Inflammatory macrophage (primary cell): ENCODE measurements at regions not wholly inside any gene's neighbourhood (a gene's known extent, or its start where the extent isn't known, plus 50 kb on each side); places are given as distances from the start of the nearest gene placed in this dataset.
"Not testable (repeated sequence)": the region's sequence is repeated elsewhere in the genome, so short reads cannot be mapped to it uniquely, and the experiment has no call there.

Experiments used
- DNase-seq, 2 donors: peaks; one replicate each; pipeline ENCODE4 v3.0.0-alpha.2; 2020 to 2022

DNA sequence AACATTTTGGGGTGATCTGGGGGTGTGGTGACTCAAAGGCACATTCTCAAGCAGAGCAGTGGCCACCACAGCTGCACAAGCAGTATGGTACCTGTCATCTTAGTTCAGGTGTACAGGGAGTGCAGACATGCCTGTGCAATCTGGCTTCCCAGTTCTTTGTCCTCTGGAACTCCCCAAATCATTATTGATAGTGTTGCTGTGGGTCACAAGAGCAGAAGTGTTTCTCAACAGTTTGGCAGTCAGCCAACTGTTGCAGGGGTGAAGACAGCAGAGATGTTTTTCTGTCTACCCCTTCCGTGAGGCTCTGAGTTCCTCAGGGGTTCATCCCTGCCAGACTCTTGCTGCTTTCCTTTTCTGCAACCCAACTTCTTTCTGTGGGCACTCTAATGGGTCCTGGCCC is 206.5 kb upstream of the ZSWIM2 start:
- DNase-seq = peak in 1 of 2 donors; percentile 1

DNA sequence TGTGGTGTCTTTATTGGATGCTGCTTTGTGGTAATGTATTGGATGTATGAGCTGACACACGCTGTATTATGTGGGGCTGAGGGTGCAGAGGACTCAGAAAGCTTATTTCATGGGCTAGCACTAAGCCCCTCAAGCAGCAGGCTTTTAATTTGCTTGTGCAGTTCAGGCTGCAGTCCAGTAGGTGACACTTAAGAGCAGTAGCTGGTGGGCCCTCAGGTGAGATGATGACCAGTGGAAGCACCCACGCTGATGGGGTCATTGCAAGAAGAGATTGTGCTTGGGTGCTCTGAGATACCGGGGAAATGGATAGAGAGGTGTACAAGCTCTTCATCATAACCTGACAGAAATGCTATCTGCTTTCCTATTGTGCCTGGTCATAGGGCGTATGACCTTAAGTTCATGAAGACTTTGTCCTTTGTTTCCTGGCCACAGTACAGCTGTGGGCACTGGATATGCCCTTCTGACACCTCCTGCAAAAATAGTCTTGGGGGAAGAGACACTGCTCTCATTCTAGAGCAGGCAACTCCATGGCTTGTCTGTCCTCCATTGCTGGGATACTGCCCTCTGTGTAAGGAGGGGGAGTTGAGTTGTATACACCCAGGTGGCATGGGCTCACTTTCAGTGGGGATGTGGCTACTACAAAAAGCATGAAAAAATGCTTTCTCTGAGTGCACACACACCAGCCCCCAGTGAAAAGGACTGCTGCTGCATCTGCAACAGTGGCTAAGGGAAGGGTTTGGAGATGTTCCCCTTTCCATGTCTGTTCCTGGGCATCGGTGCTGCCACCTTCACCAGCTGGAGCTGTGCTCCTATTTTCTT is 205.7 kb upstream of the ZSWIM2 start:
- DNase-seq = no peak

DNA sequence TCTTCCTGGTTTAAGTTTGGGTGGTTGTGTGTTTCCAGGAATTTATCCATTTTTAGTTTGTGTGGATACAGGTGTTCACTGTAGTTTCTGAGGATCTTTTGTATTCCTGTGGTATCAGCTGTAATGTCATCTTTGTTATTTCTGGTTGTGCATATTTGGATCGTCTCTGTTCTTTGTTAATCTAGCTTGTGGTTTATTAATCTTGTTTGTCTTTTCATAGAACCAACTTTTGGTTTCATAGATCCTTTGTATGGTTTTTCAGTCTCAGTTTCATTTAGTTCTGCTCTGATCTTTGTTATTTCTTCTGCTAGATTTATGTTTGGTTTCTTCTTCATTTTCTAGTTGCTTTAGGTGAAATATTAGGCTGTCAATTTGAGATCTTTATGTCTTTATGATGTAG is 202.4 kb upstream of the ZSWIM2 start:
- no peak for DNase-seq

DNA sequence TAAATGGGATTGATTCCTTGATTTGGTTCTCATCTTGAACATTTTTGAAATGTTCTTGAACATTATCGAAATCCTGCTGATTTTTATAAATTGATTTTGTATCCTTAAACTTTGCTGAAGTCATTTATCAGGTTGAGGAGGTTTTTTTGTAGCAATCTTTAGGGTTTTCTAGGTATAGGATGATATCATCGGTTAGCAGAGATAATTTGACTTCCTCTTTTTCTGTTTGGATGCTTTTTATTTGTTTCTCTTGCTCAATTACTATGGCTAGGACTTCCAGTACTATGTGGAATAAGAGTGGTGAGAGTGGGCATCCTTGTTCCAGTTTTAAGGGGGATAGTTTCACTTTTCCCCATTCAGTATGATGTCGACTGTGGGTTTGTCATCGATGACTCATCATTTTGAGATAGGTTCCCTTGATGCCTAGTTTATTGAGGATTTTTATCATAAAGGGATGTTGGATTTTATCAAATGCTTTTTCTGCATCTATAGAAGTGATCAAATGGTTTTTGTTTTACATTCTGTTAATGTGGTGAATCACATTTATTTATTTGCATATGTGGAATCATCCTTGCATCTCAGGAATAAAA is 201.5 kb upstream of the ZSWIM2 start:
- DNase-seq = no peak

DNA sequence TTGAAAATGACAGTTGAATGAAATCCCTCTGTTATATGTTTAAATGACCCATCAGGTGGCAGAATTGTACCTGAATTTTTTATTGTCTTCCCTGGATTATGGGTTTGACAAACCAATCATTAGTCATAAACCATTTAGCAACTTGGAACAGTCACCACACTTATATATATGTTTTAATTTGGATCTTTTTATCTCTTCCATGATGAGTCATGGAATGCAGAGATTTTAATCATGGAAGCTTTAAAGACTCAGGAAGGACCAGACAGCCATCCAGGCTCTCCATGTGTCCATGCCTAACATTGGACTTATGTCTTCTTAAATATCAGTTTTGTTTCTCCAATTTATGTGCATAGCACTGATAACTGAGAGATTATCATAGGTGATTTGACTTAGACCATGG is 188.3 kb upstream of the ZSWIM2 start:
- no peak for DNase-seq

DNA sequence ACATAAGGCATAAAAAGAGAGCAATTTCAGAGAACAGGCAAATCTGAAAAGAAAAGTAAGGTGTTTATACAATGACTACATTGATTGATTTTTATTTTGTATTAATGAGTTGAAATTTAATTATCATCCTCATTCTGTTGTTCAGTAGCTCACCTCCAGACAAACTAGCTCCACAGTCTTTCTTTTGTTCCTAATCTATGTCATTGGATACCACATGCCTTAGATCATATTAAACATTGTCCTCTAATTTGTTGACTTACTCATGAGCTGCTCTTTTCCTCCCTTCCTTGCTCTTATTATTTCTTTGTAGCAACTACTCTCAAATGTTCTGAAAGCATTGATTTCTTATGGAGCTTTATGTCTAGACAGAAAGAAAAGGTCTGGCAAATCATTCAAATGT is 185.5 kb upstream of the ZSWIM2 start:
- DNase-seq = no peak

DNA sequence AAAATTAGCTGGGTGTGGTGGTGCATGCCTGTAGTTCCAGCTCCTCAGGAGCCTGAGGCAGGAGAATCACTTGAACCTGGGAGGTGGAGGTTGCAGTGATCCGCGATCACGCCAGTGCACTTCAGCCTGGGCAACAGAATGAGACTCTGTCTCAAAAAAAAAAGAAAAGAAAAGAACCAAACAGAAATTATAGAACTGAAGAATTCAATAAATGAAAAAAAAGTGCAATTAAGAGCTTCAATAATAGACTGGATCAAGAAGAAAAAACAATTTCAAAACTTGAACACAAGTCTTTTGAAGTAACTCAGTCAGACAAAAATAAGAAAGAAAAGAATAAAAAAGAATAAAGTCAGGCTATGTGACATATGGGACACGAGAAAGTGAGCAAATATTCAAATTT is 175.8 kb upstream of the ZSWIM2 start:
- DNase-seq = no peak

DNA sequence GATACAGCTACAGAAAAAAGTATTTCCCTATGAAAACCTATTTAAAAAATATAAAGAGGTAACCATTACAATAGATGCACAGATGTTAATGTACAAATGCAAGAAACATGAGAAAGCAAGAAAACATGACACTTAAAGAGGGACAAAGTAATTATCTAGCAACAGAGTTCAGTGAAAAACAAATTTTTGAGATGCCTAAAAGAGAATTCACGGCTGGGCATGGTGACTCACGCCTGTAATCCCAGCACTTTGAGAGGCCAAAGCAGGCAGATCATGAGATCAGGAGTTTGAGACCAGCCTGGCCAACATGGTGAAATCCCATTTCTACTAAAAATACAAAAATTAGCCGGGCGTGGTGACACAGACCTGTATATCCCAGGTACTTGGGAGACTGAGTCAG is 175.0 kb upstream of the ZSWIM2 start:
- DNase-seq = not testable (repeated sequence)

DNA sequence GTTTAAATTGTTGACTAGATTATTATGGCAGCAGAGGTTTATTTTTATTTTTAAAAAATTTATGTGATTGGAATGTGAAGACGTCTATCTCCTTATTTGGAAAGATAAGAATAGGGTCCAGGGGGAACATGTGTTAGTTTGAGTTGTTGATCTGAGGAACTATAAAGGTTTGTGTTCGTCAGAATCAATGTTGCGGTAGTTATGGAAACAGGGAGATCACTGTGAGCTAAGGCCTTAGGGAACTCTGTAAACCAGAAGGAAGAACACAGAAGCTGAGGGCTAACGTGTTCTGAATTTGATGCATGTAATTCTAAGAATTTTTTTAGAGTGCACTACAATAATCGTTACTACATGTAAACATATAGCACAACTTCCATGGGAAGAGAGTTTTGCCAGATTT is 168.5 kb upstream of the ZSWIM2 start:
- no peak for DNase-seq

DNA sequence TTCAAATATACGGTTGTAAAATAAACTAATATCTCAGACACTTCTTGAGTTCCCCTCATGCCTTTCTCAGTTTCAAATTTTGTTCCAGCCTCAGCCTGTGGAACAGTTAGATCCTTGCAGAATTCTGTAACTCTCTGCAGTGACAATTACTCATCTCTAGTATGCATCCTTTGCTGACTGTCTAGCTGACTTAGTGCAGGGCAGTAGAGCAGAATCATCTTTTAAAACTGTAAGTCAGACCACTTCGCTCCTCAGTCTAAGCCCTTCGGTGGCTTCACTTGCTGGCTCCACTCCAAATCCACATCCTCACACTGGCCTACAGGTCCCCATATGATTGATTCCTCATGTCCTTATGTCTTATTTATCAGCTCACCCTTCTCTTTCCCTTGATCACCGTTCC is 164.1 kb upstream of the ZSWIM2 start:
- DNase-seq = no peak

DNA sequence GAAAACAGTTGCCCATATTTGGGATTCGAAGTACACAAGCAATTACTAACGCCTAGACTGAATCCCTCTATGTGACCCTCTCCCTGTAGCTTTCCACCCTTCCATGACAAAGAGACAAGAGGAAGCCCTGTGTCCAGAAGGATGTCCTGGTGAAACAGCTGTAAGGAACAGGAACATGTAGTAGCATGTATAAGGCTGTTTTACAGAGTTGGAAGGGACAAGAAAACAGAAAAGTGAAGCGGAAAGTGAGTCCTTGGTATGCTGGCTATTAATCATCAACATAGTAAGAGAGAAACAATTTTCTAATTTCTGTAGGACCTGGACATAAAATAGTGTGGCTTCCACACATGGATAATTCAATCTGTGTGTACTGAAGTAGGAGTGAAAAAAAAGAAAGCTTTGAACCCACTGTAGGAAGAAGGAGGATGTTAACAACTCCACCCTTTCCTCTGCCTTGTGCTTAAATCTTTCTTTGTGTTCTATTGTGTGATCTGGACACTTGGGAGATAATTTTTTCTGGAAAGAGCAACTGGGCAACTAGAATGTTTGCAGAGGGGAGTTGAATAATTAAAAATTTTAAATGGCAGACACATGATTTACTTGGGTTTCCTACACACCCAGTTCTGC is 162.3 kb upstream of the ZSWIM2 start:
- no peak for DNase-seq

DNA sequence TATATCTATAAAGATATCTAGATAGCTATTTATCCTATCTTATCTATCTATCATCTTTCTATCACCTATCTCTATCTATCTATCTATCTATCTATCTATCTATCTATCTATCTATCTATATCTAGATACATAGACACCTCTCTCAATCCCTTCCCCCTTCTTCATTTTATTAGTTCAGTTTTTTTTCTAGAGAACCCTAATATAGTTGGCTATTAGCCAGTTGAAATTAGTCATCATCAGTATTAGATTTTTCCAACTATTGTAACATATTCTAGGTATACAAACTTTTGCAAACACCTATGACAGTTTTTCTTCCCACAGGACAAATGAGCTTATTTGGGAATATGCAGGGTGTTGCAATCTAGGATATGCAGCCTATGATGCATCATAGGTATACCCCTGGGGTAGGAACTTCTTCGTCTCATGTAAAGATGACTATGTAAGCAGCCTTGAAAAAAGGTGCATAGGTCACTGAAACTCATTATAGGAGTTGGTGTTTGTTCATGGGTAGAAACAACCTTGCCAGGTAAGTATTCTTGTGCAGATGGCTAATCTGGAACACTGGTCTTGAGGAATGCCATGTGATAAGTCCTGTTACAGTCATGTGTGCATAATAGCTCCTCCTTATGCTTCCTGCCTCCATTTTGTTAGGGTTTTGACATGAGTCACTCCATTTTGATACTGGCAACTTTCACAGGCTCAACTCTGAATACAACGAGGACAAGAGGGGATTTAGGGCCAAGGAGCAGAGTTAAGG is 160.7 kb upstream of the ZSWIM2 start:
- no peak for DNase-seq

DNA sequence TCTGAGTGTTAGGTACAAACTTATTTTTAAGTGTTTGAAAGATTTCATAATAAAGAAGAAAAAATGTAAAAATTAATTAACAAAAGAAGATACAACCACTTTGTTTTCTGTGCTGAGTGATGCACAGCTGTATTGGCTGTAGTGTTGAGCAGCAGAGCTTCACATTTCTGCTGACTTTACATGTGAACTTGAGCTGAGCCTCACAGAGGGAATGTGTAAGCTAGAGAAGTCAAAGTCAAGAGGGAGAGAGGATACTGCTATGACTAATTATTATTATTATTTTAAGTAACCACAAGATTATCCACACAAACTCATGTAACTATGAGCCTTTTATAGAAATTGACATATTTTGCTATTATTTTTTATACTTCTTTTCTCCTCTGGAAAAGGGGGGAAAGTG is 159.1 kb upstream of the ZSWIM2 start:
- DNase-seq = no peak

DNA sequence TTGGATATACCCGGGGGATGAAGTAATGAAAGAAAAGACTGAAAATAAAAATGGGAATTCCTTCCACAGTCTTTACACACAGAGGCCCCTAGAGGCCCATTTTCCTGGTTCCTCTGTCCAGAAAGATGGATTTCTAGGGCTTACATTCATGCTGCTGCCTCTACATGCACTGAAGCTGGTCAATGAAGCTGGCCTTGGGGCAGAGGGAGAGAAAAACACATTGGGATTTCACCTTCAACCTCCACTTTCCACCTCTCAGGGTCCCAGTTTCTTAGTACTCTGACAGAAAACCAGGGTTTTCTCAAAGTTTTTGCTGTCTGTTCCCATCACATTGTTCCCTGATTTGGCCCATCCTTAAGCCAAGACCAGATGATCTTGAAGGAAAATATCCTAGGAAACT is 154.6 kb upstream of the ZSWIM2 start:
- DNase-seq = no peak

DNA sequence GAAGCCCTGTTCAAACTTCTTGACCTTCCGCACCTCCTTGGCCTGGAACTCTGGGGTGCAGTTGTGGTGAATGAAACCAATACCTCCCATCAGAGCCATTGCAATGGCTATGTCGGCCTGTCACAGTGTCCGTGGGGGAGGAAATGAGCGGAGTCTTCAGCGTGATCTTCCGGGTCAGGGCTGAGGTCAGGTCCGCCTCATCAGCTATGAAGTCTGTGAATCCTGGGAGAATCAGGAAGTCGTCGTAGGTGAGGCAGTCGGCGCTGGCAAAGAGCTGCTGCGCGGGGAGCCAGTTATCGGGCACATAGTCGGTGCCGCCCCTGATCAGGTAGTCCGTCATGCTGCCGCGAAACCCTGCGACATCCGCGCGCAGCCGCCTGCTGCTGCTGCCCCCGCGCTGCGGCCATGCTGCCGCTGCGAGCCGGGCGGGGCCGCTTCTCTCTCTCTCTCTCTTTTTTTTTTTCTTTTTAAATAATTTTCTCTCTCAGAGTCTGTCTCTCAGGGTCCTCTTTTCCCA is 154.1 kb upstream of the ZSWIM2 start:
- no peak for DNase-seq

DNA sequence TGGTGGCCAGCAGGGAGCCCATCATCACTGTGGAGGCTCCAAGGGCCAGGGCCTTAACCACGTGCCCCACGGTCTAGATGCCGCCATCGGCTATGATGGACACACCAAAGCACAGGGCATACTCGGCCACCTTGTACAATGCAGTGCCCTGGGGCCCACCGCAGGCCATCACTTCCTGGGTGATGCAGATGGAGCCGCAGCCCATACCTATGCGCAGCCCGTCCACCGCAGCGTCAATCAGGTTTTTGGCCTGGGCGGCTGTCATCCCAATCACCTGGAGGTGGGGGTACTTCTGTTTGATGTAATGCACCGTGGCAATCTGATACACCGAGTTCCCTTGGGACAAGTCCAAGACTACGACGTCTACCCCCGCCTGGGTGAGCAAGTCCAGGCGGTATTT is 153.3 kb upstream of the ZSWIM2 start:
- no peak for DNase-seq

DNA sequence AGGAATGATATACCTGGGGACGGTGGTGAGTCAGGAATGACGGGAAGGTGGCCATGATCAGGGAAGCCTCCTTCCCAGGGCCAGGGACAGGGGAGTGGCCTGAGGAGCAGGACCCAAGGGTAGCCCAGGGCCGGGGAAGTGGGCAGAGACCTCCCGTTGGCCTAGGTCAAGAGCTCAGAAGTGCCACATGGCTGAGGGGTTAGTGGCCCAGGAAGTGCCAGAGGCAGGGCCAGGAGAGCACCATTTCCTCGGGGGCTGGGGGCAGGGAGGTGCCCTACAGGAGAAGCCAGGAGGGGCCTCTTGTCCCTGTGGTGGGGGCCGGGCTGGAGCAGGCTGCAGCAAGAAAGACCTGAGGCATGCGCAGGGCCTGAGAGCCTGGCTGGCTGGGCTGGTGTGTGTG is 152.3 kb upstream of the ZSWIM2 start:
- no peak for DNase-seq

DNA sequence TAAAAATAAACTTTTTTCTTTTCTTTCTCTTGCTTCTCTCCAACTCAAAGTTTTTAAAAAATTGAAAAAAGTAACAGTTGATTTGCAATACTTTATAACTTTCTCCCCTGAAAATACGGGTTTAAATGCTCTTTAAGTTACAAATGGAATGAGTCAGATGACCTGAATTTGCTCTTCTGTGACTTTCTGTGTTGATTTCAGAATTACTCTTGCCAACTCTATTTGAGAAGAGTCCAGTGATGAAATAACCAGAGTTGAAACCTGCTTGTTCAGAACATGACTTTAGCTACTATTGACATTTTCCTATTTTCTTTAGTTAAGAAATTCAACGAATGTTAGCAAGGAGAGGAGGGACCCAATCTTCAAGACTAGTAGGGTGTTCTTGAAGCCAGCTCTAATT is 146.1 kb upstream of the ZSWIM2 start:
- no peak for DNase-seq

DNA sequence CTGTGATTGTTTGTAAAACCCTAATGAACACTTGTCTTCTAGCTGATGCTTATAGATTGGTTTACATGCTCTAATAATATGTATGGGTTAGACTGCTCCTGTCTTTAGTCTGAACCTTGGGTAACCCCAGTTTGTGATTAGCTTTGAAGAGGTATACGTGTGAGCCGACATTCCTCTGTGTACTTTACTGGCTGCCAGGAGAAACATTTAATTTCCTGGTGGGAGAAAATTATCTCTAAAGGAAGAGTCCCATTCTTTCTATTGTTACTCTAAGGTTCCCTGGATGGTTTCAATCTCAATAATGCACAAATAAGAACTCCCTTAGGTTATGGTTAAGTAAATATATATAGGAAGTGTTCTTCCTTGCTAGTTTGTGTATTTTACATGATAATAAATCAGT is 143.6 kb upstream of the ZSWIM2 start:
- no peak for DNase-seq

DNA sequence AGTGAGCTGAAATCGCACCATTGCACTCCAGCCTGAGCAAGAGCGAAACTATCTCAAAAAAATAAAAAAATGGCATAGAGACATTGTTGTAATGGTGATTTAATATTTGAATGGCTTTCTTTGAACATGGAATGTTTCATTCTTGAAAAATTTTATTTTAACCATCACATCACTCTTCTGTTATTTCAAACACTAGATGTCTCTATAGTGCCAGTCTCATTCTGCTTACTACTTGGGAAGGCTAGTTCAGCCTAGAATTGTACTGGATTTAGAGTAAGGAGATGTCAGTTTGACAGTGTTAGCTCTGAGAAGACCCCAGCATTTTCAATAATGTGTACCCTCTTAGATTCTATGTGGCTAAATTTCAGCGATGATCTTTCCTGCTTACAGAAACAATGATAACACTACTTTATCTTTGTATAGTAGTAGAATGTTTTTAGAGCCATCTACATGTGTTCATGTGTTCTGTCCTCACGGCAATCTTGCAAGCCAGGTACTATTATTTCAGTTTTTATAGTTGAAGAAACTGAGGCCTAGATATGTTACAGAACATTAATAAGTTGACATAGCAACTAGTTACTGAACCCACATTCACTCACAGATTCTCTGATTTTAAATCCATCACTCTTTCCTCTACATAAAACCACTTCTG is 142.9 kb upstream of the ZSWIM2 start:
- no peak for DNase-seq

DNA sequence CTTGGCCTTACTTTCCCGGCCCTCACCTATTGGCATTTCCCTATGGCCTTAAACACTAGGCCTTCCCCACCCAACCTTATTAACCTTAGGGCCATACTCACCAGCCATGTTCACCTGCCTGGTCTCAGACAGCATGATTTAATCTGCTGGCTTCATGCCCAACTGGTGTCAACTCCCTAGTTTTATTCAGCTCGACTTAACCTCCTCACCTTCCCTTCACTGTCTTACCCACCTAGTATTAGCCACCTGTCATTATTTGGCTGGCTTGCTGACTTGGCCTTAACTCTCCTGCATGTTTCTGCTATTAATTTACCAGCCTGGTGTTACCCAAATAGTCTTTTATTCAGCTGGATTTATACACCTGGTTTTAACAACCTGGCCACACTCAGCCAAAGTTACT is 136.0 kb upstream of the ZSWIM2 start:
- DNase-seq = no peak

DNA sequence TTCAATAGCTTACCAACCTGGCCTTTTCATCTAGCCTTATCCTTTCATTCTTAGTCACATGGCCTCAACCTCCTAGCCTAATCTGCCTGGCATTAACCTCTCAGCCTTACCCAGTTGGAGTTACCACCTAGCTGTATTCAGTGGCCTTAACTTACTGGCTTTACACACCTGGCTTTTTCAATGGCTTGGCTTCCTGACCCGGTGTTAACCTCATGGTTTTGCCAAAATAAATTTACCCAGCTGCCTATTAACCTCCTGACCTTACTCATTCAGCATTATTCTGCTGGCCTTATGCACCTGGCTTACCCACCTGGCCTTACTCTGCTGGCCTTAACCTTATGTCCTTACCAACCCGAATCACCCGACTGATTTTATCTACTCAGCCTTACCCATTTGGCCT is 135.5 kb upstream of the ZSWIM2 start:
- no peak for DNase-seq
